ENCODE measurements at regions not wholly inside any gene's neighbourhood (a gene's known extent, or its start where the extent isn't known, plus 50 kb on each side); places are given as distances from the start of the nearest gene placed in this dataset.

DNA sequence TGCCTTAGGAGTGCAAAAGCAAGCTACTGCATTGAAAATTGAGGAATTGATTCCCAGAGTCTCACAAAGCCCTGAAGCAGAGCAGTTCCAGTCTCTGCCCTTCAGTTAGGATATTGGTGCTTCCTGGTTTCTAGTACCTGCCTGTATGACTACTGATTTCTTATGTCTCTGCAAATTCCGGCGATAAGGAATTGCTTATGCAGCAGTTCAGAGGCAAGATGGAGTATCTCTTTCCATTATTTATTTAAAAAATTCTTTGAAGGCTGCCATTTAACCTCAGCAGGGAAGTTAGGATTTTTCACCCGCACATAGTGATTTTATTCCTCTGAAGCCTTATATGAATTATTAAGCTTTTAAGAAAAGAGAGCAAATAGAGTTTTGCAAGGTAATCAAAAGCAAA, 184.9 kb upstream of the SSTR1 start:
- no peaks in the 10 kb centered on the region for H3K4me1 ChIP-seq (ENCODE audit: control insufficient read depth, insufficient read depth, low read length)
- no peaks in the 10 kb centered on the region for H3K9me3 ChIP-seq (ENCODE audit: control insufficient read depth, insufficient read depth, low read depth, low read length)
- CTCF ChIA-PET: no interaction called here
- TF ChIP-seq RBAK (tag by site-specific recombination; IDR thresholded peaks at IDR 0.05) (no peak), ZBTB20 (tag by site-specific recombination; IDR thresholded peaks at IDR 0.05) (no peak), ZNF558 (tag by site-specific recombination; IDR thresholded peaks at IDR 0.05) (no peak), ZNF610 (tag by site-specific recombination; IDR thresholded peaks at IDR 0.05; ENCODE audit: borderline replicate concordance) (no peak), ZNF571 (tag by site-specific recombination; IDR thresholded peaks at IDR 0.05) (no peak), ZNF221 (tag by site-specific recombination; IDR thresholded peaks at IDR 0.05; ENCODE audit: borderline replicate concordance) (no peak), ZNF341 (tag by site-specific recombination; IDR thresholded peaks at IDR 0.05; ENCODE audit: low read depth) (no peak), ZNF501 (tag by site-specific recombination; IDR thresholded peaks at IDR 0.05) (no peak), ZBTB44 (tag by site-specific recombination; IDR thresholded peaks at IDR 0.05) (no peak), ZNF654 (tag by site-specific recombination; IDR thresholded peaks at IDR 0.05; ENCODE audit: low read depth) (no peak), ZBTB26 (tag by site-specific recombination; optimal IDR thresholded peaks at IDR 0.05) (no peak)
- TF ChIP-seq, protein P1, sequence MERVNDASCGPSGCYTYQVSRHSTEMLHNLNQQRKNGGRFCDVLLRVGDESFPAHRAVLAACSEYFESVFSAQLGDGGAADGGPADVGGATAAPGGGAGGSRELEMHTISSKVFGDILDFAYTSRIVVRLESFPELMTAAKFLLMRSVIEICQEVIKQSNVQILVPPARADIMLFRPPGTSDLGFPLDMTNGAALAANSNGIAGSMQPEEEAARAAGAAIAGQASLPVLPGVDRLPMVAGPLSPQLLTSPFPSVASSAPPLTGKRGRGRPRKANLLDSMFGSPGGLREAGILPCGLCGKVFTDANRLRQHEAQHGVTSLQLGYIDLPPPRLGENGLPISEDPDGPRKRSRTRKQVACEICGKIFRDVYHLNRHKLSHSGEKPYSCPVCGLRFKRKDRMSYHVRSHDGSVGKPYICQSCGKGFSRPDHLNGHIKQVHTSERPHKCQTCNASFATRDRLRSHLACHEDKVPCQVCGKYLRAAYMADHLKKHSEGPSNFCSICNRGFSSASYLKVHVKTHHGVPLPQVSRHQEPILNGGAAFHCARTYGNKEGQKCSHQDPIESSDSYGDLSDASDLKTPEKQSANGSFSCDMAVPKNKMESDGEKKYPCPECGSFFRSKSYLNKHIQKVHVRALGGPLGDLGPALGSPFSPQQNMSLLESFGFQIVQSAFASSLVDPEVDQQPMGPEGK (tag by site-specific recombination; IDR thresholded peaks at IDR 0.05): no peak
- H3K4me3 ChIP-seq (ENCODE audit: low read depth, low read length): no peak overlapping the region
- POLR2A ChIA-PET: no interaction called here
- no peak overlapping the region for H3K27ac ChIP-seq (ENCODE audit: extremely low read depth, low read depth, low read length)
- no peaks in the 10 kb centered on the region for H3K36me3 ChIP-seq (ENCODE audit: control insufficient read depth in 2 of 2, insufficient read depth in 1 of 2, low read length in 2 of 2)

DNA sequence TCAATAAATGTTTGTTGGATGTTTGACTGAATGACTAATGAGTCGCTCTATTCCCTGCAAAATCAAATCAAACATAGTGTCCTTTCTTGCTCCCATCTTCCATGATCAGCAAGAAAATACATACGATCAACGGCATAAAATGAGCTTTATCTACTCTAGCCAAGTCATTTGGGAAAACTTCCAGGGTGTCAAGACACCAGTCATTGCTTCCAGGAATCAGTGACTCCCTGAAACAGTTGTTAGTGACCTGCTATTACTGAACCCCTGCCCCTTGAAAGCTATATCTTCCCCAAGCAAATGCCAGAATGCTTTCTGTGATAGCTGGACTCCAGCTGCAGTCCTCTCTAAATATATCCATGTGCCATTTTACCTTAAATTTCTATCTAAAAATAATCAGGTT, 169.5 kb upstream of the SSTR1 start:
- POLR2A ChIA-PET: no interaction called here
- Histone ChIP-seq H3K27ac (ENCODE audit: extremely low read depth, low read depth, low read length) (no peak overlapping the region), H3K4me3 (ENCODE audit: low read depth, low read length) (no peak overlapping the region), H3K4me1 (ENCODE audit: control insufficient read depth, insufficient read depth, low read length) (no peaks in the 10 kb centered on the region), H3K36me3 (ENCODE audit: control insufficient read depth in 2 of 2, insufficient read depth in 1 of 2, low read length in 2 of 2) (no peaks in the 10 kb centered on the region), H3K9me3 (ENCODE audit: control insufficient read depth, insufficient read depth, low read depth, low read length) (no peaks in the 10 kb centered on the region)
- CTCF ChIA-PET: no interaction called here
- no peak for TF ChIP-seq ZNF175 (tag by site-specific recombination; IDR thresholded peaks at IDR 0.05)
- TF ChIP-seq ZNF157 (tag by site-specific recombination; IDR thresholded peaks at IDR 0.05): no peak
- TF ChIP-seq SCRT1 (tag by site-specific recombination; IDR thresholded peaks at IDR 0.05; ENCODE audit: borderline replicate concordance): no peak
- no peak for TF ChIP-seq ZNF202 (tag by site-specific recombination; IDR thresholded peaks at IDR 0.05; ENCODE audit: borderline replicate concordance)
- TF ChIP-seq ZEB2 (tag by site-specific recombination; IDR thresholded peaks at IDR 0.05): no peak
- TF ChIP-seq, protein P2, sequence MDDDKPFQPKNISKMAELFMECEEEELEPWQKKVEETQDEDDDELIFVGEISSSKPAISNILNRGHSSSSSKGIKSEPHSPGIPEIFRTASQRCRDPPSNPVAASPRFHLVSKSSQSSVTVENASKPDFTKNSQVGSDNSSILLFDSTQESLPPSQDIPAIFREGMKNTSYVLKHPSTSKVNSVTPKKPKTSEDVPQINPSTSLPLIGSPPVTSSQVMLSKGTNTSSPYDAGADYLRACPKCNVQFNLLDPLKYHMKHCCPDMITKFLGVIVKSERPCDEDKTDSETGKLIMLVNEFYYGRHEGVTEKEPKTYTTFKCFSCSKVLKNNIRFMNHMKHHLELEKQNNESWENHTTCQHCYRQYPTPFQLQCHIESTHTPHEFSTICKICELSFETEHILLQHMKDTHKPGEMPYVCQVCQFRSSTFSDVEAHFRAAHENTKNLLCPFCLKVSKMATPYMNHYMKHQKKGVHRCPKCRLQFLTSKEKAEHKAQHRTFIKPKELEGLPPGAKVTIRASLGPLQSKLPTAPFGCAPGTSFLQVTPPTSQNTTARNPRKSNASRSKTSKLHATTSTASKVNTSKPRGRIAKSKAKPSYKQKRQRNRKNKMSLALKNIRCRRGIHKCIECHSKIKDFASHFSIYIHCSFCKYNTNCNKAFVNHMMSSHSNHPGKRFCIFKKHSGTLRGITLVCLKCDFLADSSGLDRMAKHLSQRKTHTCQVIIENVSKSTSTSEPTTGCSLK (tag by site-specific recombination; IDR thresholded peaks at IDR 0.05): no peak
- no peak for TF ChIP-seq INSM2 (tag by site-specific recombination; IDR thresholded peaks at IDR 0.05)
